HG03139 (cell line): ENCODE measurements at regions not wholly inside any gene's neighbourhood (a gene's known extent, or its start where the extent isn't known, plus 50 kb on each side); places are given as distances from the start of the nearest gene placed in this dataset.
"Not testable (repeated sequence)": the region's sequence is repeated elsewhere in the genome, so short reads cannot be mapped to it uniquely, and the experiment has no call there.

Source experiments
- ATAC-seq: cut with Tn5 transposase; IDR thresholded peaks from one replicate; pipeline ENCODE4 v1.9.1; 2021; ENCODE audit not compliant: unreplicated experiment

DNA sequence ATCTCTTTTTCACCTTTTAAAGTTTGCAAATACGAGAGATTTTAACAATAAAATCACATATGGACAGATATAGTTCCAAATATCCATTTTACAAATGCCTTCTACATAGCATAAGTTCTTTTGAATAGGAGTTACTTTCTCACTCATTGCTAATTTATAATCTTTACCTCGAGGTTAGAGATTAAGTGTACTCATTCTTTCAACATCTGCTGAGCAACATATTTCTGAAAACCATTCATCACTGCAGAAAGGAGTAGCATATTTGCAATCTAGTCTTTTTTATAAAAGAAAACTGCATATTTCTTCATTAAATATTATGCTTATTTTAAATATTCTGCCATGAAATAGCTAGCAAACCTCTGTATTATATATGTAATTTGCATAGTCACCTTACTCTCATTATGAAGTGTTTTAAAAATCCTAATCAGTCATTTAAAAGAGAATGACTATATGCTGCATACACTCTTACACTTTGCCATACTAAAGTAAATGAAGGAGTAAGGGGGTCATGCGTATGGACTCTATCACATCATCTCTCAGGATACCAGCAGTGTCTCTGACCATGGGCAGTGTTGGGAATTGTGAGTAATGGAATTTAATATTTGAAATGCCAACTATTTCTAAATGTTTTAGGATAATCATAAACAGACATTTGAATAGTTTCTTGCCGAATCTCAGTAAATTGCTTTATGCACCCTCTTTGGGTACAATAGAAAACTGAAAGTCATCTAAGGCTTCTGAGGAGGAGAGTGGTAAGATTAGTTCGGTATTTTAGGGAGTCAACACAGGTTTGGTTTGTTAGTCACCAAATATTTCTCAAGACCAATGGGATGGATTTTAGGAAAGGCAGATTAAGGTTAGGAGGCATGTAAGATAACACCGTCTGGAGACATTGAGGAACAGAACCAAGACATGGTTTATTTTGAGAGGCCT is 524.8 kb upstream of the ATP2B1 start:
- no peak for ATAC-seq

DNA sequence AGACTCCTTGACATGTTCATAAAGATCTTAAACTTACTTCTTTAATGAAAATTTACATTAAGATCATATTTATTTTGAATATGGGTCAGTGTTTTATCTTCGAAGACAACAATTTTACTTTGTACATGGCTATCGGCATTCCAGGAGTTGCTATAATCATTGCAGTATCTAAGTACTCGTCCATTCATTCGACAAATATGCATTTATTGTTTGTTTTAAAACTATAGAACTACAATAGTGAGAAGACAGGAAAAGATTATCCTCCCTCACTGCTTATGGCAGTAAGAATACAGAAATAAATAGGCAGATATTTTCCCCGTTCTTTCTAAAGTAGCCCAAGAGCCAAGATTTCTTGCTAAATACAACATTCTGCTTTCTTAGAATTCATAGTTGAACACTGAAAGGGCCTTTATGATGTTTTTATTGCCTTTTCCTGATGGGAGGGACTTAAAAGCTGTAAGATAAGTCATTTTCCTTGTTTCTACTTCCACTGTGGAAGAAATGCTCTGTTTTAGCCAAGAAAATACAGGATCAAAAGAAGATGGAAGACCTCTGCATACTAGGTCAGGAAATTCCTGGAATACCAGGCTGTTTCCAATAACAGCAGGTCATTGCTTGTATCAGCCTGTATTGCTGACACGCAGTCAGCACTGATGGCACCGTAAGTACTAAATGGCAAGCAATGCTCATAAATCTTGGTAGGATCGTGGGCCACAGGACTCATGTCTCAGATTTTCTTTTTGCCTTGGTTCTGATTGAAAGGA is 521.0 kb upstream of the ATP2B1 start:
- no peak for ATAC-seq

DNA sequence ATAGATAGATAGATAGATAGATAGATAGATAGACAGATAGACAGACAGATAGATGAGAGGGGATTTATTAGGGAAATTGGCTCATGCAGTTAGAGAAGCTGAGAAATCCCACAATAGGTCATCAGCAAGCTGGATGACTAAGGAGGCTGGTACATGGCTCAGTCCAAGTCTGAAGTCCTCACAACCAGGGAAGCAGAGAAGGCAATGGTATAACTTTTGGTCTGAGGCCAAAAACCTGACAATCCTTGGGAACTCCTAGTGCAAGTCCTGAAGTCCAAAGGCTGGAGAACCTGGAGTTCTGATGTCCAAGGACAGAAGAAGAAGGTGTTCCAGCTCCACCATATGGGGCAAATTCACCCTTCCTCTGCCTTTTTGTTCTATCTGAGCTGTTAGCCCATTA is 517.6 kb upstream of the ATP2B1 start:
- no peak for ATAC-seq

DNA sequence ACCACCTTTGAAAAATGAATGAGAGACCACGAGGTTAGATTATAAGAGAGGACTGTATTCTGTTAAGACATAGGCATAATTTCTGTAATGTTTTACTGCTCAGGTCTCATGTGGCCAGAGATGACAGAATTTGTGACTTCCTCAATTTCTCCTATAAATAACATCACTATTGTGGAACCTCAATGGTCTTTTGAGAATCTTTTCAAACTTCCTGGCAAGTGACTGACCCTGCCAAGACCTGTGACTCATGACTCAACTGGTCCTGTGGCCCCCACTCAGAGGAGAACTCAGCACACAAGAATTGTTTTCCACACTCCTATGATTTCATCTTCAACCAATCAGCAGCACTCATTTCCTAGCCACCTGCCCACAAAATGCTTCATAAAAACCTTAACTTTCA is 508.2 kb upstream of the ATP2B1 start:
- ATAC-seq, result no peak

DNA sequence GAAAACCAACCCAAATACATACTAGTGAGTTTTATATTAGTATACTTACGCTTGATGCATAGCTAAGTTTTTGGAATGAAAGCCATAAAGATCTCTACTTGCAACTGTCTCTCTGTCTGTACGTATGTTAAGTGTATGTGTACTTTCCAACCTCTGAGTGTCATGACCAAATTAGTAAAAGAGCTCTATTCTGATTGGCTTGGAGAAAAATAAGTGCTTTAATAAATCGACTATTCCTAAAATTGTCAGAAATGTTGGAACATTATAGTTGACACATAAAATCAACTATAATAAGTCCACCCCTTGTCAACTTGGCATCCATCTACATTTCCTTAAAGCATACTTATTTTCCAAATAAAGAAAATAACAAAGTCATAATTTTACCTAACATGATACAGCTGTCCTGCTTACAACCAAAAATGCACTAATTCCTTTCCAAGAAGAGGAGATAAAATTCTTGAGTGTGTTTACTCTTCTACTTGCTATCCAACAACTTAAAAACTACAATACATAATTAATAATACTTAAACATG is 507.4 kb upstream of the ATP2B1 start:
- ATAC-seq, result no peak

DNA sequence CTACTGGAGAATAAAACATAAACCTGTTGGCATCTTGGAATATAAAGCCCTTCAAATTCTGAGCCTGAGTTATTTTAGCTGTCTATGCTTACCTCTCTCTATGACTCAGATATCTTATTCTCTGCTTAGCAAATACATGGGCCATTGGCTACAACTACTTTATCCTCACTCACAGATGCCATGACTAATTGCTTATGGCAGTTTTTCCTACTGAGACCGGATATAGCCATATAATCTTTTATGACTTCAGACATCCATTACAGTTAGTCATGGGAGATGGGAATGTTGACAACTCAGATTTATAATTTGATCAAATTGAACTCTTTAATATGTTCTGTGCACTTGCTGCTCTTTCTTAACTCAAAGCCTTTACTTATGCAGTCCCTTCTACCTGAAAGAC is 502.4 kb upstream of the ATP2B1 start:
- ATAC-seq, result no peak

DNA sequence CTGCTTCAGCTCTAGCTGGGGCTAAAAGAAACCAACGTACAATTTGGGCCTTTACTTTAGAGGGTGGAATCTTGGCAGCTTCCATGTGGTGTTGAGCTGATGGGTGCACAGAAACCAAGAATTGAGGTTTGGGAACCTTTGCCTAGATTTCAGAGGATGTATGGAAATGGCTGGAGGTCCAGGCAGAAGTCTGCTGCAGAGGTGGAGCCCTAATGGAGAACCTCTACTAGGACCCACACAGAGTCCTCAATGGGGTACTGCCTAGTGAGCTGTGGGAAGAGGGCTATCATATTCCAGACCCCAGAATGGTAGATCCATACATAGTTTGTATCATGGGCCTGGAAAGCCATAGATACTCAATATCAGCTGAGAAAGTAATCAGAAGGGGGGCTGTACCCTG is 500.4 kb upstream of the ATP2B1 start:
- no peak for ATAC-seq

DNA sequence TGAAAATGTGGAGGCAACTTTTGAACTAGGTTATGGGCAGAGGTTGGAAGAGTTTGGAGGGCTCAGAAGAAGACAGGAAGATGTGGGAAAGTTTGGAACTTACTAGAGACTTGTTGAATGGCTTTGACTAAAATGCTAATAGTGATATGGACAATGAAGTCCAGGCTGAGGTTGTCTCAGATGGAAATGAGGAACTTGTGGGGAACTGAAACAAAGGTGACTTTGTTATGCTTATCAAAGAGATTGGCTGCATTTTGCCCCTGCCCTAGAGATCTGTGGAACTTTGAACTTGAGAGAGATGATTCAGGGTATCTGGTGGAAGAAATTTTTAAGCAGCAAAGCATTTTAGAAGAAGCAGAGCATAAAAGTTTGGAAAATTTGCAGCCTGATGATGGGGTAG is 499.7 kb upstream of the ATP2B1 start:
- not testable (repeated sequence) for ATAC-seq

DNA sequence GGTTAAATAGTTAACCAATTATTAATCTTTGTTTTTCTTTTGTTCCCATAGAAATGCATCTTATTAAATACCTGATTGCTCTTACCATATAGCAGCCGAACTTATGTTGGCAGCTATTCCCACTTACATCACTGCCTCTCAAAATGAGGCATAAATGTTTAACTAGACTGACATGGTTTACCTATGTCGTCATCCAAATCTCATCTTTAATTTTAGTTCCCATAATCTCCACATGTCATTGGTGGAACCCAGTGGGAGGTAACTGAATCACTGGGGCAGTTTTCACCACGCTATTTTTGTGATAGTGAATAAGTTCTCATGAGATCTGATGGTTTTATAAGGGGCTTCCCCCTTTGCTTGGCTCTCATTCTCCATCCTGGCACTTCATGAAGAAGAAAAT is 499.2 kb upstream of the ATP2B1 start:
- ATAC-seq, result no peak

DNA sequence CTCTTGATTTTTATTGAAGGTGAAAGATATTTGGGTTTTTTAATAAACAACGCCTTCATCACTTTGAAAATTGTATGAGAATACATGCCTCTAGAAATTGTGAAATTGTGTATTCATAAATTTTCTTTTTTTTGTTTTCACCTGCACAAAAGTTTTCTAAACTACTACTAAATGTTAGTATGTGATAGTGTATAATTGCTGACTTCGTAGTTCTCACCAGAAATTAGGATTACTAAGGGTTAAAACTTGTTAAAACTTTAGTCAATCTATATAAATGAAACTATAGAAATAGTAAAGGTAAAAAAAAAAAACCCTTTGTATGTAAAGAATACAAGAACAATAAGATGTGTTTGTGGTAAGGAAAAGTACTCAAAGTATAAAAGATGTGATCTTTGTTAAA is 496.5 kb upstream of the ATP2B1 start:
- ATAC-seq, result no peak

DNA sequence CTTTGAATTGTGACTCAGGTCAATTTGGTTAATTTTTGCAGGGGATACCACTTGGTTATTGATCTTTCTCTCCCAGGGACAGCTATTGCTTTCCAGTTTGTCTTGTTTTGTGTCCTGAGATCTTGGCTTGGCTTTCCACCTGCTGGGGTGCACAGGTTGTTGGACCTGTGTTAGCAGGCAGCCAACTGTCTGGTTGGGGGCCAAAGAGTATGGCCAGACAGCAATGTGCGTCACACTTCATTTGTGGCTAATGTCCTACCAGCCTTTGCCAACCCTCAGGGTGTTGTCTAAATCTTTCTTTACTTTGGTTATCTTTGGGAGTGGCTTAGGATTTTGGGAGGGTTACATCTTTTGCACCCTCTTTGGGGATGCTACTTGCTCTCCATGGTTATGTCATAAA is 494.9 kb upstream of the ATP2B1 start:
- no peak for ATAC-seq

DNA sequence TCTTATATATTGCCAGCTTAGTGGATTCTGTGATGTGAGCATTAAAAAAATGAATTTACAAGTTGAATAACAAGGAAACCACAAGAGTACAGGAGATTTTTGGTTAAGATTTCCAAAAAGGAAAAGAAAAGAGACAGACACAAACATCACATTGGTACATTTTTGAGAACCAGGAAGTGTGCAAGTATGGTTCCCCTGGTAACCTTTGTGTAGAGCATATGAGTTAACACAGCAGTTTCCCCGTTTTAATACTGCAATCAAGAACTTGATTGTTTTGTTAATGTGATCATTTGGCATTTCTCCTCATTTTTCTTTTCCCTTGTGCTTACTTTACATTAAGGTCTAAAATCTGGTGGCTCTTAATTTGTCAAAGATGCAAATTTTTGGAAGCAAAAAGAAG is 490.4 kb upstream of the ATP2B1 start:
- ATAC-seq, result no peak

DNA sequence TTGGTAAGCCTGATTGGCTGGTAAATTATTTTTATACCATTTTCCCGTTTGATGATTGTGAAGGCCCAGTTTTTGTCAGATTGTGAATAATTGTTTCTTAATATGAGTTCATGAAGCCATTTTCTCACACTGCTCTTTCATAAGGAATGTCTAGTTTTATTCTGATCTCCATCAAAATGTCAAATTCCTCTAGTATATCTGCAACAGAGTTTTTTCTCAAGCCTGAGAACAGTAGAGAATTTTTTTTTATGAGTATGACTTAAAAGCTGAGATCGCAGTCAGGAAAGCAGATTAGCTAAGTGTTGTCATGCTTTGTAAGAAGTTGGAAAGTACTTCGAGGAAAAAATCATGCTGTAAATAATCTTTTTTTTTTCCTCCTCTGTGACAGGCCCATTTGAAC is 484.9 kb upstream of the ATP2B1 start:
- ATAC-seq, result no peak

DNA sequence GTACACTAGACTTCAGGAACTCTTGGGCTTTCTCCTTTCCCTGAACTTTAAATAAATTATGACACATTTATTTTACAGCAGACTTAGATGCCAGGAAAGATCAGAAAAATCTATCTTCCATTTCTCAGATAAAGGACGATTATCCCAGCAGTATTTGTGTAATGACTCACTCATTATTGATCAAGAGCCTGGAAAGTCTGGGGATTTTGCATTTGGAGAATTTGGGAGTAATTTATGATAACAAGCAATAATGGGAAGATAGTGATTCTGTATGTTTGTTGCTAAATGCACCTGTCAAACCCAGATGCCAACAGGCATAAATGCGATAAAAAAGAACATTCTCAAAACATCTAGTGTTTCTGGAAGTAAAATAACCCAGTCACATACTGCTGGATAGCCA is 480.2 kb upstream of the ATP2B1 start:
- ATAC-seq, result no peak

DNA sequence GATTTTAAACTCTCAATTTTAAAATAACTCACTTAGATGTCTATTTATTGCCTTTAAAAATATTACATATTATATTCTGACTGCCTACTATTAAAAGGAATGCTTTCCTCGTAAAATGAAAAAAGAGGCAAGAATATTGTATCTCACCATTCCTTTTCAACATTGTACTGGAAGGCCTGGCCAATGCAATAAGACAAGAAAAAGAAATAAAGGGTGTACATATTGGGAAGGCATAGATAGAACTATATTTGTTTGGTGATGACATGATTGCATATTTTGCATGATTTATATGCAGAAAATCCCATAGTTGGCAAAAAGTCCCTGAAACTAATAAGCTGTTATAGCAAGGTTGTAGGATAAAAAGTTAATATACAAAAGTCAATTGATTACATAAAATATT is 474.6 kb upstream of the ATP2B1 start:
- ATAC-seq, result no peak

DNA sequence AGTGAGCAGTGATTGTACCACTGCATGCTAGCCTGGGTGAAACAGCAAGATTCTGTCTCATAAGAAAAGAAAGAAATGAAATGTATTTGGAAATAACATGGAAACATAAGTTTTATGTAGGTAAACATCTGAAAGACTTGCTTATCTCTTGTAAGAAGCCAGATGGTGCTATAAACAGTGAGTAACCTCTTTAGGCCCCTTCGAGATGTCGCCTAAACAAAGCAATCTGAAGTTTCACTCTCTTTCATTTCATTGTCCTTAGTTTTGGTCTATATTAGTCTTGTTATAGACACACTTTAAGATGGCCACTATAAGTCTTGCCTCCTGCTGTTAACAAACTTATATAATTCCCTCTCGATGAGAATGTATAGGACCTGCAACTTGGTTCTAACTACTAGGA is 472.6 kb upstream of the ATP2B1 start:
- no peak for ATAC-seq

DNA sequence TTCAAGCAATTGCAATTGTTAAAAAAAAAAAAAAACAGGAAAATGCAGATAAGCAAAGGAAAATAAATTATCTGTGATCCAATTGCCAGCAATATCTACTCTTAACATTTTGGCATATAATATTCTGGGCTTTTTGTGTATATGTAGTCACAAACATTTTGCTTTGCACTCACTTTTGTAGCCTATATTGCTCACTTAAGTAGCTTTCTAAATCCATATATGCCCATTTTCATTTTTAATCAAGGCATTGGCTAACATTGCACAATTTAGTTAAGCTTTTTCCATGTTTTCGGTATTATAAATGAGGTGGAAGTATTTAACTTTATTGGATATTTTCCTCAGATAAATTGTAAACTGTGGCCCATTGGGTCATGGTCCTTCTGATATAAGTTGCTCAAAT is 466.3 kb upstream of the ATP2B1 start:
- ATAC-seq, result no peak

DNA sequence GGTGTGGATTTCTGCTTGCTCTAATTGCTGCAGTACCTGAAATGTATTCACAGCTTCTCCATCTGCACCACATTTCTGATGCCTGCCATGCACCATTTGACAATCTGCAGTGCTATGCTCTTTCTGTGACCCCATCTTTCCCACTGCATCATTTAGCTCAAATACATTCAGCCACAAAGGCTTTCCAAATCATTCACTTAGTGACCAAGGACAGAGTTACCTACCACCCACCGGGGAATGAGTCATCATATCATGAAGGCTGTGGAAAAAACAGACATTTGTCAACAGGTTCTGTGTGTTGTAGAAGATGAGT is 465.5 kb upstream of the ATP2B1 start:
- no peak for ATAC-seq

DNA sequence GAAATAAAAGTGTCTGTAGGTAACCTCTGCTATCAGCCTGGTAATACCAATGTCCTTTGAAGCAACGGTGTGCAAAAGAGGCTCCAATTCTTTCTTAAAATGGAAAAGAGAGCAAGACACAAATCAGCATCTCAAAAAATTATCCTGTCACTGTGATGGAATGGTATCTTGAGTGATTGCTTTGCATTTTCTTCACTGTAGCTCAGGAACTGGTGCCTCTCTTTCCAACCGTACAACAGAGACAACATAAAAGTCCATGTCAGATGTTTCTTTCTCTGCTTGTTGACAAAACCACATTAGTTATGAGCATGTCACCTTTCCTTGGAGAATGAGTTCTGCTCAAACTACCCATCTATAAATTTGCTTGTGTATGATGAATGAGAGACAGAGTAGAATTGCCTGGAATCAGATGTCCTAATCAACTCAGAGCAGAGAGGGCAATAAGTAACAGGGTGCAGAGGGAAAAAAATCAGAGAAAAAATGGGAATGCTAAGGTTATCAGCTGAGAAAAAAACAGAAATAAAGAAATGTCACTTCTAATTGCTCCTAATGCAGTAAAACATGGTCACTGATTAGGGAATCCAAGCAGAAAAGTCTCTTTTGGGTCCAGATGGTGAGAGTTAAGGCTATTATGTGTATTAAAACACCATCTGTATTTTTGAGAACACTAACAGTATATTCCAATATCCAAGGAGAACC is 465.0 kb upstream of the ATP2B1 start:
- ATAC-seq, result no peak

DNA sequence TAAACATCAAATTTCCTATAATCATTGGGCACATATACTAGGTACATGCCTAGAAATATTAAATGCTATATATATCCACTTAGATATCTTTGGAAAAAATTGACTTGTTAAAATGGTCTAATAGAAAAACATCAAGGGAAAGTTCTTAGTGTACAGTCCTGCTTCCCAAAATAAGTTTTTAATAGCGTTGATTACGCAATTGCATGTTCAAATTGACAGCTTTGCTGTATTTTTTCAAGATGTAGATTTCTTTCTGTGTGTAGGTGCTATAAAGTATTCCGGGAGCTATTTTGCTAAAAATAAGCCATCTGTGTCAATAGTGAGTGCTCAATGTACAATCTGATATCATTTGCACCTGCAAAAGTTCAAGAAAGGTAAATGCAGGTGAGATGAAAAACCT is 463.9 kb upstream of the ATP2B1 start:
- ATAC-seq, result no peak

DNA sequence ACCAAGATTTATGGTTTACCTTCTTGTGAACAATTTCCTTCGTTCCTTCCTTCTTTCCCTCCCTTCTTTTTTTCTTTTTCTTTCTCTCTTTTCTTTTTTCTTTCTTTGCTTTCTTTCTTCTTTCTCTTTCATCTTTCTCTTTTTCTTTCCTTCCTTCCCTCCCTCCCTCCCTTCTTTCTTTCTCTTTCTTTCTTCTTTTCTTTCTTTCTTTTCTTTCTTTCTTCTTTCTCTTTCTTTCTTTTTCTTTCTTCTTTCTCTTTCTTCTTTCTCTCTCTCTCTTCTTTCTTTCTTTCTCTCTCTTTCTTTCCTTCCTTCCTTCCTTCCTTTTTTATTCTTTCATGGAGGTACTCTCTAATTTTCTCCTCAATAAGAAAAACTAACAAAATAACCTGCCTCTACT is 462.1 kb upstream of the ATP2B1 start:
- ATAC-seq, result no peak
